ENCODE measurements at regions not wholly inside any gene's neighbourhood (a gene's known extent, or its start where the extent isn't known, plus 50 kb on each side); places are given as distances from the start of the nearest gene placed in this dataset.
"Not testable (repeated sequence)": the region's sequence is repeated elsewhere in the genome, so short reads cannot be mapped to it uniquely, and the experiment has no call there.

DNA sequence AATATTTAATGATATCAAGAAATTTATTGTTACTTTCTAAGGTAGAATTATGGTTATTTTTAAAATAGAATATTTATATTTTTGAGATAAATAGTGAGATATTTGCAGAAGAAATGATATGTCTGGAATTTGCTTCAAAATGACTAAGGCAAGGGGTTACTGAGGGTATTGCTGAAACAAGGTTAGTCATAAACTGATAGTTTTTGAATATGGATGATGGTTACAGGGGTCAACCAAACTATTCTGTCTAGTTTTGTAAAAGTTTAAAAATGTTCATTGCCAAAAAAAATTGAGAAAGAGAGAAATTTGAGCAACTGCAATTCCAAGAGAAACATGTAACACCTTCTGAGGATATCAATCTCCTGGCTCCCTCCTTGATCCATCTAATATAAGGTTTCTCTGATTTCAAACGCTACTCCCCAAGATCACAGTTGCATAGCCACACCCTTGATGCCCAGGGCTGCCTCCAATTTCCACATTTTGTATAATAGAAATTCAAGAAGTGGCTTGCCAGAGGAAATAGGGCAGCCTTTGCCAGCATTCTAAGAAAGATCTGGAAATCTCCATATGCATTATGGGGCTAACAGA, 159.4 kb upstream of the NAMPT start:
- no peak for DNase-seq (ENCODE audit: low spot score)
- H3K27ac ChIP-seq: no peak overlapping the region
- TF ChIP-seq, protein P1, sequence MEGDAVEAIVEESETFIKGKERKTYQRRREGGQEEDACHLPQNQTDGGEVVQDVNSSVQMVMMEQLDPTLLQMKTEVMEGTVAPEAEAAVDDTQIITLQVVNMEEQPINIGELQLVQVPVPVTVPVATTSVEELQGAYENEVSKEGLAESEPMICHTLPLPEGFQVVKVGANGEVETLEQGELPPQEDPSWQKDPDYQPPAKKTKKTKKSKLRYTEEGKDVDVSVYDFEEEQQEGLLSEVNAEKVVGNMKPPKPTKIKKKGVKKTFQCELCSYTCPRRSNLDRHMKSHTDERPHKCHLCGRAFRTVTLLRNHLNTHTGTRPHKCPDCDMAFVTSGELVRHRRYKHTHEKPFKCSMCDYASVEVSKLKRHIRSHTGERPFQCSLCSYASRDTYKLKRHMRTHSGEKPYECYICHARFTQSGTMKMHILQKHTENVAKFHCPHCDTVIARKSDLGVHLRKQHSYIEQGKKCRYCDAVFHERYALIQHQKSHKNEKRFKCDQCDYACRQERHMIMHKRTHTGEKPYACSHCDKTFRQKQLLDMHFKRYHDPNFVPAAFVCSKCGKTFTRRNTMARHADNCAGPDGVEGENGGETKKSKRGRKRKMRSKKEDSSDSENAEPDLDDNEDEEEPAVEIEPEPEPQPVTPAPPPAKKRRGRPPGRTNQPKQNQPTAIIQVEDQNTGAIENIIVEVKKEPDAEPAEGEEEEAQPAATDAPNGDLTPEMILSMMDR (IDR thresholded peaks at IDR 0.05): no peak

DNA sequence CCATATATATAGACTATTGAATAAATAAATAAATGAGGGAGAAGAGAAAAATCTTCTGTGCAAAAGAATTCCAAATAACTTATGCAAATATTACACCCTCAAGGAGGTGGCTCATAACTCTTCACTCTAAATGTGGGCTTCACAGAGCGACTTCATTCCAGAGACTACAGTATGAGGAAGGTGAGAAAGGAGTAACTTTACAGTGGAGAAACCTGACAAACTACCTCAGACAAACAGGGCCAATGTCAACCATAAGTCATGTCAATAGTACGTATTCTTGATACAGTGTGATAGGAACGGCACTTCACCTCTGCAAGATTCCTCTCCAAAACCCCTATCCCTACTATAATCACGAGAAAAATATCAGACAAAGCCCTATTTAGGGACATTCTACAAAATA, 158.4 kb upstream of the NAMPT start:
- no peaks in the 10 kb centered on the region for H3K9me3 ChIP-seq
- no peak for DNase-seq (ENCODE audit: low spot score)
- H3K4me3 ChIP-seq: no peak overlapping the region
- H3K27me3 ChIP-seq: no peaks in the 10 kb centered on the region
- H3K36me3 ChIP-seq: no peaks in the 10 kb centered on the region
- H3K27ac ChIP-seq: no peak overlapping the region
- TF ChIP-seq, protein P1 (IDR thresholded peaks at IDR 0.05): no peak
- no peaks in the 10 kb centered on the region for H3K4me1 ChIP-seq

More for the DNA sequence above, 159.4 kb upstream of the NAMPT start:
- Histone ChIP-seq H3K9me3 (no peaks in the 10 kb centered on the region), H3K36me3 (no peaks in the 10 kb centered on the region), H3K4me1 (no peaks in the 10 kb centered on the region), H3K27me3 (no peaks in the 10 kb centered on the region), H3K4me3 (no peak overlapping the region)

DNA sequence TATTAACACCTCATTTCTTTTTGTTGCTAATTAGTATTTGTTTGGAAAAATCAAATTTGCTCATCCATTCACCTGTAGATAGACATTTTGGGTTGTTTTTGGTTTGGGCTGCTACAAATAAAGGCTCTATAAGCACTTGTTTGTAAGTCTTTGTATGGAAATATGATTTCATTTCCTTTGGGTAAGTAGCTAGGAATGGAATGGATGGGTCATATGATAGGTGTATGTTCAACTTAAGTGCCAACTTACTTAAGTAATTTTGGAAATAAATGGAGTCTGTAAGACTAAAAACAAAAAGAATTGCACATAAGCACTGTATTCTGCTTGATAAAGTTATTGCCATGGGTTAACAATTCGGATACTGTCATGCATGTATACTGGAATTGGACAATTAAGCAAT, 157.7 kb upstream of the NAMPT start:
- Histone ChIP-seq H3K27ac (no peak overlapping the region), H3K4me3 (no peak overlapping the region)
- TF ChIP-seq, protein P1 (IDR thresholded peaks at IDR 0.05): no peak

DNA sequence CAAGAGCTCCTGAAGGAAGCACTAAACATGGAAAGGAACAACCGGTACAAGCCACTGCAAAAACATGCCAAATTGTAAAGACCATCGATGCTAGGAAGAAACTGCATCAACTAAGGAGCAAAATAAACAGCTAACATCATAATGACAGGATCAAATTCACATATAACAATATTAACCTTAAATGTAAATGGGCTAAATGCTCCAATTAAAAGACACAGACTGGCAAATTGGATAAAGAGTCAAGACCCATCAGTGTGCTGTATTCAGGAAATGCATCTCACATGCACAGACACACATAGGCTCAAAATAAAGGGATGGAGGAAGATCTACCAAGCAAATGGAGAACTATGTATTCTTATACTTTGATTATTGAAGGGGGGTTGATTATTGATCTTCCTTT, 156.6 kb upstream of the NAMPT start:
- H3K4me3 ChIP-seq; H3K9me3 ChIP-seq; H3K27me3 ChIP-seq; DNase-seq (ENCODE audit: low spot score); H3K36me3 ChIP-seq; H3K27ac ChIP-seq; H3K4me1 ChIP-seq: not testable (repeated sequence)

More for the DNA sequence above, 157.7 kb upstream of the NAMPT start:
- no peaks in the 10 kb centered on the region for H3K9me3 ChIP-seq
- H3K27me3 ChIP-seq: no peaks in the 10 kb centered on the region
- no peaks in the 10 kb centered on the region for H3K4me1 ChIP-seq
- no peak for DNase-seq (ENCODE audit: low spot score)
- no peaks in the 10 kb centered on the region for H3K36me3 ChIP-seq

DNA sequence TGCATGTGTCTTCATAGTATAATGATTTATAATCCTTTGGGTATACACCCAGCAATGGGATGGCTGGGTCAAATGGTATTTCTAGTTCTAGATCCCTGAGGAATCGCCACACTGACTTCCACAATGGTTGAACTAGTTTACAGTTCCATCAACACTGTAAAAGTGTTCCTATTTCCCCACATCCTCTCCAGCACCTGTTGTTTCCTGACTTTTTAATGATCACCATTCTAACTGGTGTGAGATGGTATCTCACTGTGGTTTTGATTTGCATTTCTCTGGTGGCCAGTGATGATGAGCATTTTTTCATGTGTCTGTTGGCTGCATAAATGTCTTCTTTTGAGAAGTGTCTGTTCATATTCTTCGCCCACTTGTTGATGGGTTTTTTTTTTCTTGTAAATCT, 152.2 kb upstream of the NAMPT start:
- not testable (repeated sequence) for H3K27me3 ChIP-seq; H3K4me3 ChIP-seq; DNase-seq (ENCODE audit: low spot score); H3K27ac ChIP-seq; H3K9me3 ChIP-seq; H3K36me3 ChIP-seq; H3K4me1 ChIP-seq

DNA sequence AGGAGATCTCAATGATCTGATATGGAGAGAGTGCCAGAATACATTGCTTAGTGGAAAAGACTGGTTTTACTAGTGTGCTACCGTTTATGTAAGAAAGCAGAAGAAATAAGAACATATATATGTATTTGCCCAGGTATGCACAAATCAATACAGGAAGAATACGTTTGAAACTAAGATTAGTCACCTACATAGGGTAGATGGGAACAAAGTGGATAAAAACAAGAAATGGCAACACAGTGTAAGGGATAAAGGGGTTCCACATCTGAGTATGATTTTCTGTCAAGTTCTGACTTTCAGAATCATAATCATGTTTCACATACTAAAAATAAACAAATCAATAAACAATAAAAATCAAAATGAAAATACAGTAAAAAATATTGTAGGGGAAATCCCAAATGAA, 148.6 kb upstream of the NAMPT start:
- TF ChIP-seq, protein P1 (IDR thresholded peaks at IDR 0.05): no peak
- DNase-seq (ENCODE audit: low spot score): no peak
- Histone ChIP-seq H3K4me3 (no peak overlapping the region), H3K4me1 (no peaks in the 10 kb centered on the region), H3K9me3 (no peaks in the 10 kb centered on the region), H3K27me3 (no peaks in the 10 kb centered on the region), H3K36me3 (no peaks in the 10 kb centered on the region), H3K27ac (no peak overlapping the region)
